NT2/D1 (cell line): ENCODE measurements at regions not wholly inside any gene's neighbourhood (a gene's known extent, or its start where the extent isn't known, plus 50 kb on each side); places are given as distances from the start of the nearest gene placed in this dataset.
"Not testable (repeated sequence)": the region's sequence is repeated elsewhere in the genome, so short reads cannot be mapped to it uniquely, and the experiment has no call there.

ENCODE experiments used
- SUZ12 ChIP-seq: IDR thresholded peaks from 2 replicates; pipeline ENCODE4 v1.6.1; 2011; ENCODE audit not compliant: insufficient read length, insufficient read depth; ENCODE audit errors: extremely low read depth
- ZNF274 ChIP-seq: IDR thresholded peaks from 2 replicates; pipeline ENCODE4 v1.6.1; 2011; ENCODE audit warnings: mild to moderate bottlenecking, low read depth, low read length

DNA sequence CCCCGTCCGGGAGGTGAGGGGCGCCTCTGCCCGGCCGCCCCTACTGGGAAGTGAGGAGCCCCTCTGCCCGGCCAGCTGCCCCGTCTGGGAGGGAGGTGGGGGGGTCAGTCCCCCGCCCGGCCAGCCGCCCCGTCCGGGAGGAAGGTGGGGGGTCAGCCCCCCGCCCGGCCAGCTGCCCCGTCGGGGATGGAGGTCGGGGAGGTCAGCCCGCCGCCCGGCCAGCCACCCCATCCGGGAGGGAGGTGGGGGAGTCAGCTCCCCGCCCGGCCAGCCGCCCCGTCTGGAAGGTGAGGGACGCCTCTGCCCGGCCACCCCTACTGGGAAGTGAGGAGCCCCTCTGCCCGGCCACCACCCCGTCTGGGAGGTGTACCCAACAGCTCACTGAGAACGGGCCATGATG lies 175.3 kb upstream of the CRIM1 start:
- TF ChIP-seq ZNF274, SUZ12: not testable (repeated sequence)
